Pancreas (tissue), 10 donors: ENCODE measurements at regions not wholly inside any gene's neighbourhood (a gene's known extent, or its start where the extent isn't known, plus 50 kb on each side); places are given as distances from the start of the nearest gene placed in this dataset.

Experiments
- ATAC-seq, 4 donors: fragments of 200-7000 bp; cut with Tn5 transposase; one replicate each; pipeline versions ENCODE4 v1.8.0 to v1.9.1; 2020; ENCODE audit warnings: mild to moderate bottlenecking in 4 of 4, moderate library complexity in 4 of 4
- DNase-seq, 6 donors: peaks; one replicate each; pipeline ENCODE4 v3.0.0-alpha.2; 2020
- FAIRE-seq: peaks from 2 replicates; lab custom pipeline; 2012; peaks lifted over from hg19 to GRCh38; lab: Jason Lieb, UNC
- H3K27ac ChIP-seq, 4 donors: fragments of 200-600 bp; sonication (generic); 1 replicate in 3 of 4; 2 replicates in 1 of 4; pipeline versions ENCODE4 v1.5.0 to v1.8.0; 2020
- H3K27me3 ChIP-seq, 4 donors: fragments of 200-600 bp; one replicate each; pipeline ENCODE4 v1.8.0; 2021
- H3K36me3 ChIP-seq, 3 donors: fragments of 200-600 bp; sonication (generic) in 1 of 3; one replicate each; pipeline versions ENCODE4 v1.5.0 to v1.8.0; 2020 to 2021
- H3K4me1 ChIP-seq, 3 donors: fragments of 200-600 bp; one replicate each; pipeline ENCODE4 v1.8.0; 2021
- H3K4me3 ChIP-seq, 4 donors: fragments of 200-600 bp; sonication (generic) in 2 of 4; one replicate each; pipeline versions ENCODE4 v1.5.0 to v1.8.0; 2020 to 2021
- H3K9me3 ChIP-seq, 4 donors: fragments of 200-600 bp; one replicate each; pipeline ENCODE4 v1.8.0; 2021
- CTCF ChIP-seq, 4 donors: fragments of 200-600 bp; sonication (generic) in 3 of 4; IDR thresholded peaks; one replicate each; pipeline versions ENCODE4 v1.5.0 to v1.8.0; 2021; ENCODE audit warnings: antibody characterized with exemption in 4 of 4
- WGBS, 2 donors: extraction: QIAGEN DNeasy Blood & Tissue Kit; methylation state at CpG; one replicate each; pipeline ENCODE4 v1.1.7; 2013; 5-methylcytosine and 5-hydroxymethylcytosine counted together
- intact Hi-C, 3 donors: fragments of 100-400 bp; cut with DNase I; formaldehyde crosslinking; loops; one replicate each; pipeline versions ENCODE4 v1.11.1 to v1.14.2; 2022
- donor health status: healthy with polysubstance abuse.
- donor health status: DM: no; HTN: no; CAD: no; lungs with moderate emphysema.
- donor health status: DM: no; HTN: no; CAD: no.
- donor health status: control.
- donor health status: control.
- donor health status: Bipolar disorder and iron deficiency.
- donor health status: DM: yes; HTN: yes; CAD: no.
- donor health status: DM: no; HTN: no; CAD: no.
- donor health status: DM: no; HTN: no; CAD: no.
- donor health status: DM: yes; HTN: yes; CAD: no.

GRCh38 chr14:98137131-98138025 is 1134.6 kb downstream of the BCL11B start:
- H3K4me1 ChIP-seq = no peaks in the 10 kb centered on the region
- no peak overlapping the region for H3K27ac ChIP-seq
- WGBS, 2 donors = 7 to 10% methylated on average over 13 of the region's 13 CpGs
- no peak for TF ChIP-seq CTCF (IDR thresholded peaks at IDR 0.05)
- ATAC-seq = no peak
- intact Hi-C loops = loop anchor here in 2 of 3 donors (10.0 kb wide), 1 partner anchor 1127 kb away; no protein-coding TSS in a partner anchor
- no peak overlapping the region for H3K4me3 ChIP-seq
- FAIRE-seq = no peak
- no peaks in the 10 kb centered on the region for H3K36me3 ChIP-seq
- H3K27me3 ChIP-seq = no peaks in the 10 kb centered on the region
- DNase-seq = no peak
- H3K9me3 ChIP-seq = no peaks in the 10 kb centered on the region

GRCh38 chr14:98138666-98139065 is 1133.3 kb downstream of the BCL11B start:
- intact Hi-C loops = loop anchor here in 2 of 3 donors (10.0 kb wide), 1 partner anchor 1126 kb away; no protein-coding TSS in a partner anchor
- H3K4me1 ChIP-seq = no peaks in the 10 kb centered on the region
- peak in 3 of 4 donors; percentile 34 to 43 (median 34) for TF ChIP-seq CTCF (IDR thresholded peaks at IDR 0.05)
- ATAC-seq = peak in 3 of 4 donors; percentile 44 to 72 (median 56)
- 6 to 8% methylated on average over 6 of the region's 6 CpGs for WGBS, 2 donors
- no peaks in the 10 kb centered on the region for H3K36me3 ChIP-seq
- no peak overlapping the region for H3K27ac ChIP-seq
- no peak for FAIRE-seq
- no peaks in the 10 kb centered on the region for H3K27me3 ChIP-seq
- H3K4me3 ChIP-seq = no peak overlapping the region
- no peaks in the 10 kb centered on the region for H3K9me3 ChIP-seq
- DNase-seq = peak in 2 of 6 donors; percentile 16 to 23

GRCh38 chr14:98140862-98141530 is 1131.0 kb downstream of the BCL11B start:
- 61 to 71% methylated on average over 7 of the region's 7 CpGs for WGBS, 2 donors
- intact Hi-C loops = no loop called here
- no peak for ATAC-seq
- no peak for TF ChIP-seq CTCF (IDR thresholded peaks at IDR 0.05)
- no peak overlapping the region for H3K27ac ChIP-seq
- no peak overlapping the region for H3K4me3 ChIP-seq
- no peaks in the 10 kb centered on the region for H3K27me3 ChIP-seq
- no peak for DNase-seq
- FAIRE-seq = no peak
- no peaks in the 10 kb centered on the region for H3K36me3 ChIP-seq
- H3K4me1 ChIP-seq = no peaks in the 10 kb centered on the region
- no peaks in the 10 kb centered on the region for H3K9me3 ChIP-seq

- FAIRE-seq = no peak
- Histone ChIP-seq H3K4me1 (no peaks in the 10 kb centered on the region), H3K9me3 (no peaks in the 10 kb centered on the region), H3K4me3 (no peak overlapping the region), H3K27me3 (no peaks in the 10 kb centered on the region), H3K27ac (no peak overlapping the region), H3K36me3 (no peaks in the 10 kb centered on the region)
- DNase-seq = no peak
- 47 to 53% methylated on average over 1 of the region's 1 CpG for WGBS, 2 donors
- intact Hi-C loops = no loop called here
- TF ChIP-seq CTCF (IDR thresholded peaks at IDR 0.05) = no peak
- no peak for ATAC-seq
Observed at GRCh38 chr14:98143566-98143965, 1128.4 kb downstream of the BCL11B start.
